Ascending aorta (tissue), 2 donors: ENCODE measurements at regions not wholly inside any gene's neighbourhood (a gene's known extent, or its start where the extent isn't known, plus 50 kb on each side); places are given as distances from the start of the nearest gene placed in this dataset.

Experiments
- DNase-seq, 2 donors: peaks; one replicate each; pipeline ENCODE4 v3.0.0-alpha.2; 2019; ENCODE audit warnings: low spot score in 2 of 2
- H3K27ac ChIP-seq, 2 donors: fragments of 200-600 bp; sonication (generic); one replicate each; pipeline ENCODE4 v1.5.1; 2016 to 2017; ENCODE audit warnings: mild to moderate bottlenecking in 1 of 2
- H3K27me3 ChIP-seq: fragments of 200-600 bp; sonication (generic); one replicate; pipeline ENCODE4 v1.5.1; 2017
- H3K36me3 ChIP-seq, 2 donors: fragments of 200-600 bp; sonication (generic); one replicate each; pipeline ENCODE4 v1.5.1; 2016
- H3K4me1 ChIP-seq, 2 donors: fragments of 200-600 bp; sonication (generic); one replicate each; pipeline ENCODE4 v1.5.1; 2016 to 2017; ENCODE audit warnings: mild to moderate bottlenecking in 1 of 2
- H3K4me3 ChIP-seq, 2 donors: fragments of 200-600 bp; sonication (generic); one replicate each; pipeline ENCODE4 v1.5.1; 2016 to 2017; ENCODE audit warnings: mild to moderate bottlenecking in 1 of 2
- H3K9me3 ChIP-seq, 2 donors: fragments of 200-600 bp; sonication (generic); one replicate each; pipeline ENCODE4 v1.5.1; 2016
- CTCF ChIP-seq, 3 experiments: fragments of 200-600 bp in 2 of 3; fragments of 450-650 bp in 1 of 3; sonication (generic) in 2 of 3; IDR thresholded peaks; one replicate each; pipeline ENCODE4 v1.5.1; 2016 to 2019; ENCODE audit warnings: antibody characterized with exemption in 3 of 3, mild to moderate bottlenecking in 1 of 3, moderate library complexity in 1 of 3
- intact Hi-C: fragments of 100-400 bp; cut with DNase I; formaldehyde crosslinking; loops from one replicate; pipeline ENCODE4 v1.15.1; 2023

- H3K4me3 ChIP-seq, result peak overlapping the region in 1 of 2 donors; percentile 16
These were observed 945.9 kb upstream of the CITED2 start for GRCh38 chr6:140320081-140321080.

DNA sequence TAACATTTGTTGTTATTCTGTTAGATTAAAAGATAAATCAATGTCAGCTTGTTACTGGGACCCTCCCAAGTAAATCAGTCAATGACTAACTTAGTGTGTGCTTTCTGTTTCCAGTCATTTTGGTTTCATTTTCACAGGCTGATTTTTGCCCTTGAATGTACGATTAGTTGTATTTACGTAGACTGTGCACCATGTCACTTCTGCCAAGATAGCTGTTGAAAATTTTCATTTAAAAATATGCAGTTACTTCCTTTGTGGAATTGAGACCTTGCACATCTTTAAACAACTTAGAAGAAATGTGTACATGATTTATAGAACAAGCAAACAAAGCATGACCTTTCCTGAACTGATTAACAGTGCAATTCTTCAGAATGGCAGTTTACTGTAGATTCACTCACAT is 944.8 kb upstream of the CITED2 start:
- H3K27ac ChIP-seq, result no peak overlapping the region
- no peak for TF ChIP-seq CTCF (IDR thresholded peaks at IDR 0.05)
- H3K4me3 ChIP-seq, result peak overlapping the region; percentile 32 to 48

More at GRCh38 chr6:140320081-140321080, 945.9 kb upstream of the CITED2 start:
- no peaks in the 10 kb centered on the region for H3K9me3 ChIP-seq
- no peak for TF ChIP-seq CTCF (IDR thresholded peaks at IDR 0.05)
- H3K36me3 ChIP-seq, result no peaks in the 10 kb centered on the region
- H3K4me1 ChIP-seq, result peaks cover 0 to 14% of the 10 kb centered on the region in 2 donors
- intact Hi-C loops, result no loop called here
- no peak for DNase-seq
- peak overlapping the region in 1 of 2 donors; percentile 14 for H3K27ac ChIP-seq
- no peaks in the 10 kb centered on the region for H3K27me3 ChIP-seq

DNA sequence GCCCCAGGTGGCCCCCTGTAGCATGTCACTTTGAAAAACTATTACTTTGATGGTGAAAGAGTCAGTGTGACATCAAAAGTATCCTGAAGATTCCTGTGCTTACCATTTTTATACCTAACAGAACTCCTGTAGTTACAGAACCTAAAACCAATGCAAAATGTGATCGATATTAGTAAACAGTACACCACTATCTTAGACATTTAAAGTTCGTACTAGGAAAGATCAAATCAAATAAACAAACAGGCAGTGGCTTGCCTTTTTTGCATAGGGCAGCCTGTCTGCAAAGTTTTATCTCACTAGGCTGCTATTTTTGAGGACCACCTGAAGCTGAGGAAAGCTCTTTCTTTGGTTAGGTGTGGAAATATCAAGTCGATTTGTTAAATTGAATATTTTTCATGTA is 944.0 kb upstream of the CITED2 start:
- H3K36me3 ChIP-seq, result no peaks in the 10 kb centered on the region
- TF ChIP-seq CTCF (IDR thresholded peaks at IDR 0.05), result no peak
- H3K9me3 ChIP-seq, result no peaks in the 10 kb centered on the region
- H3K27me3 ChIP-seq, result no peaks in the 10 kb centered on the region
- DNase-seq, result no peak
- peak overlapping the region in 1 of 2 donors; percentile 32 for H3K4me3 ChIP-seq
- no peak overlapping the region for H3K27ac ChIP-seq
- peaks cover 0 to 14% of the 10 kb centered on the region in 2 donors for H3K4me1 ChIP-seq
- intact Hi-C loops, result no loop called here

More for the DNA sequence above, 944.8 kb upstream of the CITED2 start:
- no peaks in the 10 kb centered on the region for H3K36me3 ChIP-seq
- H3K9me3 ChIP-seq, result no peaks in the 10 kb centered on the region
- intact Hi-C loops, result no loop called here
- peaks cover 0 to 14% of the 10 kb centered on the region in 2 donors for H3K4me1 ChIP-seq
- DNase-seq, result no peak
- no peaks in the 10 kb centered on the region for H3K27me3 ChIP-seq

DNA sequence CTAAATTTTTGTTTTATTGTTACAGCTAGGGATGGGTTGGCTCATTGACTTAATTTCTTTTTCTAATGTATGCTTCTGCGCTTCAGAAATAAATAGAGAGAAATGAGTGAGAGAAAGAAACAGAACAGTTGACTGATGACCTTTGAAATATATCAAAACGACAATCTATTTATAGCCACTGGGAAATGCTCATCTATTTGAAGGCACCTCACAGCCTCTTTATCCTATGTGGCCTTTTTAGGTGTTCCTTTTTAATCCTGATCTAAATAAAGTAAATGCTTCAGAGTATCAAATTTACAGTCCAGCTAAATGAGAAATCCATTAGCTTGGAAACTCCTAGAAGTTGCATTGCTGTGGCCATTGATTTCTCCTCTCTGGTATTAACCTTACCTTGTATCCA is 943.5 kb upstream of the CITED2 start:
- Histone ChIP-seq H3K27me3 (no peaks in the 10 kb centered on the region), H3K27ac (no peak overlapping the region), H3K4me3 (no peak overlapping the region), H3K36me3 (no peaks in the 10 kb centered on the region), H3K4me1 (peaks cover 0 to 14% of the 10 kb centered on the region in 2 donors), H3K9me3 (no peaks in the 10 kb centered on the region)
- no peak for TF ChIP-seq CTCF (IDR thresholded peaks at IDR 0.05)
- intact Hi-C loops, result no loop called here
- no peak for DNase-seq

- TF ChIP-seq CTCF (IDR thresholded peaks at IDR 0.05), result no peak
- intact Hi-C loops, result no loop called here
These were observed 942.5 kb upstream of the CITED2 start for GRCh38 chr6:140316966-140317365.

More at GRCh38 chr6:140316966-140317365, 942.5 kb upstream of the CITED2 start:
- H3K4me3 ChIP-seq, result no peak overlapping the region
- H3K27ac ChIP-seq, result no peak overlapping the region
- no peaks in the 10 kb centered on the region for H3K27me3 ChIP-seq
- no peak for DNase-seq
- H3K36me3 ChIP-seq, result no peaks in the 10 kb centered on the region
- H3K4me1 ChIP-seq, result peaks cover 0 to 14% of the 10 kb centered on the region in 2 donors
- H3K9me3 ChIP-seq, result no peaks in the 10 kb centered on the region
